Sigmoid colon (tissue), 4 donors: ENCODE measurements at regions not wholly inside any gene's neighbourhood (a gene's known extent, or its start where the extent isn't known, plus 50 kb on each side); places are given as distances from the start of the nearest gene placed in this dataset.

Source experiments
- CTCF ChIP-seq, 4 experiments: fragments of 450-650 bp in 3 of 4; fragments of 200-600 bp in 1 of 4; IDR thresholded peaks; one replicate each; pipeline ENCODE4 v1.5.1; 2016 to 2019; ENCODE audit warnings: antibody characterized with exemption in 4 of 4, mild to moderate bottlenecking in 3 of 4, moderate library complexity in 2 of 4
- POLR2A ChIP-seq, 2 donors: fragments of 450-650 bp; IDR thresholded peaks; one replicate each; pipeline ENCODE4 v1.6.1; 2016; ENCODE audit warnings: antibody characterized with exemption in 2 of 2, mild to moderate bottlenecking in 2 of 2, moderate library complexity in 2 of 2
- POLR2AphosphoS5 ChIP-seq, 4 donors: sonication (generic); formaldehyde crosslinking; IDR thresholded peaks; one replicate each; pipeline ENCODE4 v1.6.1; 2017; ENCODE audit warnings: antibody characterized with exemption in 4 of 4

- TF ChIP-seq CTCF (IDR thresholded peaks at IDR 0.05): no peak
- TF ChIP-seq POLR2AphosphoS5 (IDR thresholded peaks at IDR 0.05): no peak
- no peak for TF ChIP-seq POLR2A (IDR thresholded peaks at IDR 0.05)
Observed at GRCh38 chr12:115450710-115451109, 766.7 kb upstream of the TBX3 start.
